ENCODE measurements at regions not wholly inside any gene's neighbourhood (a gene's known extent, or its start where the extent isn't known, plus 50 kb on each side); places are given as distances from the start of the nearest gene placed in this dataset.

GRCh38 chr1:196078691-196079090, 529.5 kb downstream of the KCNT2 start (continued):
- TF ChIP-seq ZBTB9 (CRISPR knock-in tag; IDR thresholded peaks at IDR 0.05) (no peak), DPF2 (IDR thresholded peaks at IDR 0.05) (peak; percentile 70), PCBP2 (IDR thresholded peaks at IDR 0.05; ENCODE audit: low read depth, low read length, poor library complexity, severe bottlenecking) (no peak), SMAD2 (IDR thresholded peaks at IDR 0.05; ENCODE audit: low read depth, low read length) (no peak), JUND (IDR thresholded peaks at IDR 0.05; ENCODE audit: borderline replicate concordance, low read depth, low read length) (no peak; the same call in 1 of the 2 replicates), JUND (tag; IDR thresholded peaks at IDR 0.05; ENCODE audit: borderline replicate concordance, low read depth, low read length) (peak; percentile 59; the same call in 1 of the 3 replicates), NFIC (IDR thresholded peaks at IDR 0.05) (peak; percentile 17; the same call in 1 of the 2 replicates), ATF3 (IDR thresholded peaks at IDR 0.05) (peak; percentile 75), ATF3 (CRISPR knock-in tag; conservative IDR thresholded peaks at IDR 0.05) (no peak), CTBP1 (IDR thresholded peaks at IDR 0.05; ENCODE audit: borderline replicate concordance) (no peak), MAFK (IDR thresholded peaks at IDR 0.05; ENCODE audit: low read length) (peak; percentile 95), ELF4 (CRISPR knock-in tag; IDR thresholded peaks at IDR 0.05) (no peak), ZNF316 (IDR thresholded peaks at IDR 0.05) (peak; percentile 99), SMARCE1 (IDR thresholded peaks at IDR 0.05) (peak; percentile 49; the same call in 1 of the 2 replicates), LEF1 (IDR thresholded peaks at IDR 0.05) (peak; percentile 60), MAFG (tag; conservative IDR thresholded peaks at IDR 0.05) (peak; percentile 99), C11orf30 (IDR thresholded peaks at IDR 0.05; ENCODE audit: low read depth) (peak; percentile 96), HEY1 (CRISPR knock-in tag; IDR thresholded peaks at IDR 0.05; ENCODE audit: borderline replicate concordance) (no peak), FOXK1 (CRISPR knock-in tag; IDR thresholded peaks at IDR 0.05; ENCODE audit: borderline replicate concordance) (no peak), SREBF1 (IDR thresholded peaks at IDR 0.05; ENCODE audit: borderline replicate concordance, low read depth, low read length) (no peak), ARID3A (IDR thresholded peaks at IDR 0.05; ENCODE audit: borderline replicate concordance, low read depth, low read length) (peak; percentile 62; the same call in 1 of the 2 replicates), EHMT2 (IDR thresholded peaks at IDR 0.05) (0 out of 2 replicates have a peak, but pooled peaks have one; percentile 39), ZNF699 (CRISPR knock-in tag; IDR thresholded peaks at IDR 0.05; ENCODE audit: insufficient replicate concordance) (no peak), NFE2L1 (tag; IDR thresholded peaks at IDR 0.05; ENCODE audit: borderline replicate concordance, low read depth) (peak; percentile 97), TRIM24 (IDR thresholded peaks at IDR 0.05) (peak; percentile 56 to 64; a peak in 3 of 4 replicates), SMARCA4 (IDR thresholded peaks at IDR 0.05) (peak; percentile 77), RNF219 (CRISPR knock-in tag; IDR thresholded peaks at IDR 0.05) (no peak)

Measured in K562 (cell line).